H9 (cell line): ENCODE measurements at regions not wholly inside any gene's neighbourhood (a gene's known extent, or its start where the extent isn't known, plus 50 kb on each side); places are given as distances from the start of the nearest gene placed in this dataset.

ENCODE experiments used
- DNase-seq: peaks from one replicate; pipeline ENCODE4 v3.0.0-alpha.2; 2017
- H2AFZ ChIP-seq: one replicate; pipeline ENCODE4 v1.6.1; 2013; ENCODE audit warnings: mild to moderate bottlenecking, low read length, control low read depth, moderate library complexity
- H2AK5ac ChIP-seq: 2 replicates; pipeline ENCODE4 v1.6.1; 2013; ENCODE audit warnings: low read length, control low read depth, mixed read lengths; ENCODE audit not compliant: insufficient read length
- H2BK120ac ChIP-seq: one replicate; pipeline ENCODE4 v1.6.1; 2013; ENCODE audit warnings: low read depth, mild to moderate bottlenecking, low read length, control low read depth, inconsistent platforms; ENCODE audit not compliant: poor library complexity, severe bottlenecking
- H2BK12ac ChIP-seq: 2 replicates; pipeline ENCODE4 v1.6.1; 2013; ENCODE audit warnings: low read length, control low read depth, mixed read lengths, low read depth; ENCODE audit not compliant: insufficient read length
- H2BK15ac ChIP-seq: 2 replicates; pipeline ENCODE4 v1.6.1; 2013; ENCODE audit warnings: low read depth, low read length, control low read depth
- H2BK20ac ChIP-seq: one replicate; pipeline ENCODE4 v1.6.1; 2013; ENCODE audit warnings: low read depth, mild to moderate bottlenecking, low read length, control low read depth, inconsistent platforms; ENCODE audit not compliant: poor library complexity, severe bottlenecking
- H2BK5ac ChIP-seq: 2 replicates; pipeline ENCODE4 v1.6.1; 2013; ENCODE audit warnings: low read length, control low read depth, mixed read lengths; ENCODE audit not compliant: insufficient read length
- H3K14ac ChIP-seq: 2 replicates; pipeline ENCODE4 v1.6.1; 2013; ENCODE audit warnings: low read length, control low read depth; ENCODE audit not compliant: insufficient read depth
- H3K18ac ChIP-seq: 2 replicates; pipeline ENCODE4 v1.6.1; 2013; ENCODE audit warnings: low read depth, mild to moderate bottlenecking, mixed read lengths, low read length, control low read depth; ENCODE audit not compliant: insufficient read length
- H3K23ac ChIP-seq: 2 replicates; pipeline ENCODE4 v1.6.1; 2013; ENCODE audit warnings: low read length, control low read depth, mixed read lengths, low read depth; ENCODE audit not compliant: insufficient read length
- H3K23me2 ChIP-seq: 2 replicates; pipeline ENCODE4 v1.6.1; 2013; ENCODE audit warnings: low read depth, mild to moderate bottlenecking, mixed read lengths, low read length, control low read depth; ENCODE audit not compliant: insufficient read length, poor library complexity, severe bottlenecking
- H3K27ac ChIP-seq: 2 replicates; pipeline ENCODE4 v1.5.1; 2013; ENCODE audit warnings: low read length, control low read depth, mixed read lengths, low read depth; ENCODE audit not compliant: insufficient read length
- H3K27me3 ChIP-seq: 2 replicates; pipeline ENCODE4 v1.6.1; 2013; ENCODE audit warnings: low read length, control low read depth, inconsistent platforms; ENCODE audit not compliant: insufficient read depth
- H3K4ac ChIP-seq: 2 replicates; pipeline ENCODE4 v1.6.1; 2013; ENCODE audit warnings: low read depth, mild to moderate bottlenecking, control low read depth, inconsistent platforms, low read length, moderate library complexity
- H3K4me1 ChIP-seq: 2 replicates; pipeline ENCODE4 v1.6.1; 2013; ENCODE audit warnings: low read length, control low read depth, inconsistent platforms; ENCODE audit not compliant: insufficient read depth
- H3K4me2 ChIP-seq: 2 replicates; pipeline ENCODE4 v1.6.1; 2013; ENCODE audit warnings: low read length, control low read depth, mixed read lengths; ENCODE audit not compliant: insufficient read length, insufficient read depth
- H3K56ac ChIP-seq: 2 replicates; pipeline ENCODE4 v1.6.1; 2013; ENCODE audit warnings: low read depth, mild to moderate bottlenecking, mixed read lengths, low read length, control low read depth; ENCODE audit not compliant: insufficient read length
- H3K79me1 ChIP-seq: 2 replicates; pipeline ENCODE4 v1.6.1; 2013; ENCODE audit warnings: low read depth, mild to moderate bottlenecking, moderate library complexity, low read length, control low read depth, inconsistent platforms; ENCODE audit not compliant: insufficient read depth, poor library complexity, severe bottlenecking
- H3K79me2 ChIP-seq: 2 replicates; pipeline ENCODE4 v1.6.1; 2013; ENCODE audit warnings: low read length, control low read depth, inconsistent platforms; ENCODE audit not compliant: insufficient read depth
- H3K9ac ChIP-seq: 2 replicates; pipeline ENCODE4 v1.6.1; 2013; ENCODE audit warnings: low read length, control low read depth, mixed read lengths; ENCODE audit not compliant: insufficient read length; ENCODE audit errors: extremely low read depth
- H3K9me3 ChIP-seq: one replicate; pipeline ENCODE4 v1.6.1; 2013; ENCODE audit warnings: low read depth, low read length, inconsistent platforms; ENCODE audit not compliant: control insufficient read depth
- H3T11ph ChIP-seq: one replicate; pipeline ENCODE4 v1.6.1; 2013; ENCODE audit warnings: mild to moderate bottlenecking, low read length, control low read depth, inconsistent platforms
- H4K20me1 ChIP-seq: one replicate; pipeline ENCODE4 v1.6.1; 2013; ENCODE audit not compliant: control insufficient read depth, insufficient read length, insufficient read depth
- H4K5ac ChIP-seq: 2 replicates; pipeline ENCODE4 v1.6.1; 2013; ENCODE audit warnings: low read depth, mild to moderate bottlenecking, mixed read lengths, low read length, control low read depth; ENCODE audit not compliant: insufficient read length
- H4K8ac ChIP-seq: replicated peaks from 2 replicates; pipeline ENCODE4 v1.6.1; 2013; ENCODE audit warnings: low read length, control low read depth, mixed read lengths, low read depth; ENCODE audit not compliant: insufficient read length
- H4K91ac ChIP-seq: 2 replicates; pipeline ENCODE4 v1.6.1; 2013; ENCODE audit warnings: low read depth, mild to moderate bottlenecking, moderate library complexity, mixed read lengths, low read length, control low read depth; ENCODE audit not compliant: insufficient read length
- H3K27ac Mint-ChIP-seq, 3 experiments: 2 replicates in 2 of 3; 3 replicates in 1 of 3; pipeline ENCODE4 v1.8.0; 2020 to 2021; ENCODE audit warnings: mixed read lengths in 3 of 3, mild to moderate bottlenecking in 1 of 3, moderate library complexity in 1 of 3
- H3K27me3 Mint-ChIP-seq: 2 replicates; pipeline ENCODE4 v1.8.0; 2021; ENCODE audit warnings: low read depth, mild to moderate bottlenecking, moderate library complexity, mixed read lengths
- H3K36me3 Mint-ChIP-seq, 3 experiments: 2 replicates in 2 of 3; 3 replicates in 1 of 3; pipeline ENCODE4 v1.8.0; 2020 to 2021; ENCODE audit warnings: low read depth in 3 of 3, mixed read lengths in 3 of 3; ENCODE audit not compliant: insufficient read depth in 1 of 3
- H3K4me1 Mint-ChIP-seq, 2 experiments: 2 replicates each; pipeline ENCODE4 v1.8.0; 2020; ENCODE audit warnings: mixed read lengths in 2 of 2
- H3K4me3 Mint-ChIP-seq, 2 experiments: 2 replicates in 1 of 2; 3 replicates in 1 of 2; pipeline ENCODE4 v1.8.0; 2020 to 2021; ENCODE audit warnings: mild to moderate bottlenecking in 2 of 2, mixed read lengths in 2 of 2, moderate library complexity in 1 of 2
- H3K9me3 Mint-ChIP-seq, 2 experiments: 2 replicates in 1 of 2; 3 replicates in 1 of 2; pipeline ENCODE4 v1.8.0; 2020; ENCODE audit warnings: mild to moderate bottlenecking in 2 of 2, mixed read lengths in 2 of 2, moderate library complexity in 1 of 2
- WGBS: extraction: QIAGEN DNeasy Blood & Tissue Kit; methylation state at CpG from one replicate; pipeline ENCODE4 v1.1.7; 2013; ENCODE audit warnings: missing lambda C conversion rate, low lambda C conversion rate, mixed read lengths; ENCODE audit not compliant: insufficient read length; ENCODE audit errors: extremely low coverage; 5-methylcytosine and 5-hydroxymethylcytosine counted together
- TF ChIP-seq, protein P1 (sequence below): fragments of 200-600 bp; sonication (generic); conservative IDR thresholded peaks from 3 replicates; pipeline ENCODE4 v1.8.0; 2021; ENCODE audit warnings: antibody characterized with exemption, mild to moderate bottlenecking

DNA sequence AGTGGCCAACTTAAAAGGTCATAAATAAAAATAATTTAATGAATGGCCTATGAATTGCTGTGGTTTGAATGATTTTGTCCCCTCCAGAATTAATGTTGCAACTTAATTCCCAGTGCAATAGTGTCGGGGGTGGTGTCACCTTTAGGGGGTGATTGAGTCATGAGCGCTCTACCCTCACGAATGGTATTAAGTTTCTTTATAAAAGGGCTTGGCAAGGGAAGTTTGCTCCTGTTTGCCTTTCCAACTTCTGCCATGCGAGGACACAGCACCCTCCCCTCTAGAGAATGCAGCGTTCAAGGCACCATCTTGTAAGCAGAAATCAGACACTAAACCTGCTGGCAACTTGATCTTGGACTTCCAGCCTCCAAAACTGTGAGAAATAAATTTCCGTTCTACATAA, 253.3 kb downstream of the ATXN7L3B start:
- no peaks in the 10 kb centered on the region for H3K9me3 Mint-ChIP-seq
- no peaks in the 10 kb centered on the region for H3K36me3 Mint-ChIP-seq
- H2BK5ac ChIP-seq = no peak overlapping the region
- H2BK15ac ChIP-seq = no peak overlapping the region
- no peak for DNase-seq
- peaks cover 19 to 21% of the 10 kb centered on the region in 2 experiments for H3K4me1 Mint-ChIP-seq
- no peaks in the 10 kb centered on the region for H4K20me1 ChIP-seq
- no peaks in the 10 kb centered on the region for H3K27me3 ChIP-seq
- no peak overlapping the region for H2BK120ac ChIP-seq
- H3K9ac ChIP-seq = no peak overlapping the region
- TF ChIP-seq, protein P1, sequence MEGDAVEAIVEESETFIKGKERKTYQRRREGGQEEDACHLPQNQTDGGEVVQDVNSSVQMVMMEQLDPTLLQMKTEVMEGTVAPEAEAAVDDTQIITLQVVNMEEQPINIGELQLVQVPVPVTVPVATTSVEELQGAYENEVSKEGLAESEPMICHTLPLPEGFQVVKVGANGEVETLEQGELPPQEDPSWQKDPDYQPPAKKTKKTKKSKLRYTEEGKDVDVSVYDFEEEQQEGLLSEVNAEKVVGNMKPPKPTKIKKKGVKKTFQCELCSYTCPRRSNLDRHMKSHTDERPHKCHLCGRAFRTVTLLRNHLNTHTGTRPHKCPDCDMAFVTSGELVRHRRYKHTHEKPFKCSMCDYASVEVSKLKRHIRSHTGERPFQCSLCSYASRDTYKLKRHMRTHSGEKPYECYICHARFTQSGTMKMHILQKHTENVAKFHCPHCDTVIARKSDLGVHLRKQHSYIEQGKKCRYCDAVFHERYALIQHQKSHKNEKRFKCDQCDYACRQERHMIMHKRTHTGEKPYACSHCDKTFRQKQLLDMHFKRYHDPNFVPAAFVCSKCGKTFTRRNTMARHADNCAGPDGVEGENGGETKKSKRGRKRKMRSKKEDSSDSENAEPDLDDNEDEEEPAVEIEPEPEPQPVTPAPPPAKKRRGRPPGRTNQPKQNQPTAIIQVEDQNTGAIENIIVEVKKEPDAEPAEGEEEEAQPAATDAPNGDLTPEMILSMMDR = no peak
- no peak overlapping the region for H3K27ac ChIP-seq
- no peak overlapping the region for H3K18ac ChIP-seq
- no peaks in the 10 kb centered on the region for H3K9me3 ChIP-seq
- H3K79me1 ChIP-seq = no peaks in the 10 kb centered on the region
- H3K23ac ChIP-seq = no peak overlapping the region
- no peak overlapping the region for H4K8ac ChIP-seq
- H3K23me2 ChIP-seq = no peaks in the 10 kb centered on the region
- no peak overlapping the region for H4K91ac ChIP-seq
- no peak overlapping the region for H3K4me3 Mint-ChIP-seq
- no peak overlapping the region; a peak in 1 of 7 replicates for H3K27ac Mint-ChIP-seq
- no peak overlapping the region for H2BK12ac ChIP-seq
- no peak overlapping the region for H2AFZ ChIP-seq
- no peak overlapping the region for H3K4ac ChIP-seq
- no peak overlapping the region for H2BK20ac ChIP-seq
- no peaks in the 10 kb centered on the region for H3K79me2 ChIP-seq
- no peaks in the 10 kb centered on the region for H3K27me3 Mint-ChIP-seq
- no peak overlapping the region for H3K4me2 ChIP-seq
- H2AK5ac ChIP-seq = no peak overlapping the region
- no CpG with 5 or more reads among the region's 6 CpGs for WGBS
- H3K56ac ChIP-seq = no peak overlapping the region
- no peak overlapping the region for H3K14ac ChIP-seq
- H4K5ac ChIP-seq = no peak overlapping the region
- H3K4me1 ChIP-seq = no peaks in the 10 kb centered on the region
- no peak overlapping the region for H3T11ph ChIP-seq
